K562 (cell line): ENCODE measurements at regions not wholly inside any gene's neighbourhood (a gene's known extent, or its start where the extent isn't known, plus 50 kb on each side); places are given as distances from the start of the nearest gene placed in this dataset.

Experiments
- ATAC-seq: fragments of 200-7000 bp; cut with Tn5 transposase; 3 replicates; pipeline ENCODE4 v1.9.1; 2020; ENCODE audit warnings: moderate library complexity
- BruUV-seq: library from RNA; stranded (reverse); fragments of 400-500 nt; replicated peaks from 2 replicates; lab custom pipeline; 2021; lab: Mats Ljungman, UMichigan
- CTCF ChIA-PET: fragments of 300-600 bp; formaldehyde crosslinking; extraction: SDS; loops from one replicate; lab custom pipeline; 2021; ENCODE audit warnings: low intra/inter-chr PET ratio; lab: Yijun Ruan, JAX
- POLR2A ChIA-PET: fragments of 300-600, 350-650 bp; sonication (Branson Sonifier 250); formaldehyde crosslinking; extraction: SDS; loops from one replicate; lab custom pipeline; 2021; ENCODE audit warnings: antibody characterized with exemption, inconsistent platforms; lab: Yijun Ruan, JAX
- DNase-seq, 4 experiments: peaks; one replicate each; pipeline versions ENCODE4 v3.0.0 to v3.0.0-alpha.2; 2011 to 2018; ENCODE audit warnings: low spot score in 3 of 4, mixed read lengths in 3 of 4; ENCODE audit errors: extremely low read depth in 1 of 4
- FAIRE-seq: peaks from 2 replicates; lab custom pipeline; 2011; peaks lifted over from hg19 to GRCh38; lab: Jason Lieb, UNC
- H2AFZ ChIP-seq: 2 replicates; pipeline ENCODE4 v1.6.0; 2011; ENCODE audit warnings: low read depth, low read length, control low read depth, inconsistent platforms
- H3K27ac ChIP-seq: fragments of 200-600 bp; 3 replicates; pipeline ENCODE4 v1.8.0; 2011; ENCODE audit warnings: low read depth, mild to moderate bottlenecking, control low read depth, inconsistent platforms, low read length, moderate library complexity, mixed read lengths; ENCODE audit errors: extremely low read depth
- H3K27me3 ChIP-seq, 2 experiments: fragments of 300-600 bp in 1 of 2; 2 replicates in 1 of 2; 3 replicates in 1 of 2; pipeline versions ENCODE4 v1.6.0 to v1.8.0; 2011; ENCODE audit warnings: inconsistent platforms in 2 of 2, low read length in 2 of 2, mild to moderate bottlenecking in 1 of 2, mixed read lengths in 1 of 2, moderate library complexity in 1 of 2; ENCODE audit not compliant: control insufficient read depth in 2 of 2, insufficient read depth in 2 of 2
- H3K36me3 ChIP-seq: fragments of 300-600 bp; 3 replicates; pipeline ENCODE4 v1.8.0; 2011; ENCODE audit warnings: mild to moderate bottlenecking, low read length, inconsistent platforms; ENCODE audit not compliant: control insufficient read depth, insufficient read depth
- H3K4me1 ChIP-seq, 2 experiments: fragments of 200-600 bp in 1 of 2; replicated peaks in 1 of 2; 2 replicates in 1 of 2; 3 replicates in 1 of 2; pipeline versions ENCODE4 v1.5.1 to v1.8.0; 2011; ENCODE audit warnings: inconsistent platforms in 2 of 2, low read length in 2 of 2, mild to moderate bottlenecking in 1 of 2, mixed read lengths in 1 of 2, moderate library complexity in 1 of 2; ENCODE audit not compliant: control insufficient read depth in 2 of 2, insufficient read depth in 2 of 2
- H3K4me2 ChIP-seq: 2 replicates; pipeline ENCODE4 v1.6.1; 2011; ENCODE audit warnings: low read length, control low read depth, inconsistent platforms, mixed read lengths; ENCODE audit not compliant: insufficient read depth
- H3K4me3 ChIP-seq: fragments of 200-600 bp; sonication (generic), shearing (Covaris generic); 2 replicates; pipeline ENCODE4 v1.5.1; 2016; ENCODE audit warnings: control low read depth, inconsistent platforms
- H3K79me2 ChIP-seq: fragments of 200-600 bp; 3 replicates; pipeline ENCODE4 v1.8.0; 2011; ENCODE audit warnings: low read length, inconsistent platforms; ENCODE audit not compliant: control insufficient read depth, insufficient read depth
- H3K9ac ChIP-seq, 2 experiments: 2 replicates each; pipeline versions ENCODE4 v1.6.0 to v1.6.1; 2011; ENCODE audit warnings: low read depth in 2 of 2, low read length in 2 of 2, control low read depth in 1 of 2, inconsistent platforms in 1 of 2, mild to moderate bottlenecking in 1 of 2, mixed read lengths in 1 of 2; ENCODE audit not compliant: insufficient read depth in 1 of 2
- H3K9me1 ChIP-seq: one replicate; pipeline ENCODE4 v1.6.0; 2011; ENCODE audit warnings: inconsistent platforms, mild to moderate bottlenecking, low read length, moderate library complexity; ENCODE audit not compliant: control insufficient read depth, insufficient read depth
- H3K9me3 ChIP-seq: replicated peaks from 2 replicates; pipeline ENCODE4 v1.5.1; 2011; ENCODE audit warnings: low read depth, low read length, inconsistent platforms; ENCODE audit not compliant: control insufficient read depth, insufficient read depth
- H4K20me1 ChIP-seq: replicated peaks from 2 replicates; pipeline ENCODE4 v1.6.1; 2011; ENCODE audit warnings: low read length, inconsistent platforms, mixed read lengths; ENCODE audit not compliant: control insufficient read depth, insufficient read depth
- CCAR2 ChIP-seq: fragments of 200-400 bp; formaldehyde crosslinking; IDR thresholded peaks from 2 replicates; pipeline ENCODE4 v1.6.1; 2017; ENCODE audit warnings: mild to moderate bottlenecking, low read depth, low read length
- CREB1 ChIP-seq, 2 experiments: sonication (generic) in 1 of 2; formaldehyde crosslinking in 1 of 2; IDR thresholded peaks; 2 replicates each; pipeline versions ENCODE4 v1.6.1 to v1.8.0; 2012 to 2022; ENCODE audit warnings: inconsistent platforms in 1 of 2, mild to moderate bottlenecking in 1 of 2, missing genetic modification reagents in 1 of 2, moderate library complexity in 1 of 2
- CXXC5 ChIP-seq: fragments of 250-450 bp; sonication (Bioruptor Pico); IDR thresholded peaks from 2 replicates; pipeline ENCODE4 v1.8.0; 2022; ENCODE audit warnings: inconsistent platforms, mild to moderate bottlenecking, moderate library complexity
- EP300 ChIP-seq: IDR thresholded peaks from 2 replicates; pipeline ENCODE4 v1.6.1; 2012; ENCODE audit warnings: low read length, improper control_type of control experiment
- KDM2B ChIP-seq: fragments of 250-450 bp; sonication (Bioruptor Pico); IDR thresholded peaks from 2 replicates; pipeline ENCODE4 v1.8.0; 2021; ENCODE audit warnings: mild to moderate bottlenecking, moderate library complexity
- PTTG1 ChIP-seq: fragments of 450-650 bp; IDR thresholded peaks from 2 replicates; pipeline ENCODE4 v1.6.1; 2016; ENCODE audit warnings: low read depth, mild to moderate bottlenecking, missing genetic modification characterization, missing compliant biosample characterization
- TARDBP ChIP-seq: fragments of 450-650 bp; IDR thresholded peaks from 2 replicates; pipeline ENCODE4 v1.6.1; 2016
- TCF7L2 ChIP-seq: fragments of 150-350 bp; IDR thresholded peaks from 2 replicates; pipeline ENCODE4 v1.6.1; 2016; ENCODE audit warnings: low read depth, mild to moderate bottlenecking, low read length, moderate library complexity
- USF1 ChIP-seq: sonication (generic); formaldehyde crosslinking; IDR thresholded peaks from 2 replicates; pipeline ENCODE4 v1.9.0; 2022; ENCODE audit warnings: mild to moderate bottlenecking, missing genetic modification reagents
- ZNF512 ChIP-seq: IDR thresholded peaks from 2 replicates; pipeline ENCODE4 v1.6.1; 2016; ENCODE audit warnings: missing genetic modification characterization, missing compliant biosample characterization
- ZNF75A ChIP-seq: fragments of 450-650 bp; formaldehyde crosslinking; IDR thresholded peaks from 2 replicates; pipeline ENCODE4 v1.4.0; 2020; ENCODE audit warnings: mild to moderate bottlenecking
- ZNF778 ChIP-seq: fragments of 450-650 bp; formaldehyde crosslinking; IDR thresholded peaks from 2 replicates; pipeline ENCODE4 v1.4.0; 2020; ENCODE audit warnings: mild to moderate bottlenecking, moderate library complexity
- WGBS: fragments of 100-300 bp; shearing (Covaris generic); methylation state at CpG from one replicate; pipeline ENCODE4 v1.1.6; 2016; ENCODE audit warnings: low coverage, mixed read lengths; ENCODE audit not compliant: insufficient coverage; ENCODE audit errors: missing lambda C conversion rate; 5-methylcytosine and 5-hydroxymethylcytosine counted together
- in situ Hi-C: fragments of 300-500 bp; cut with MboI; formaldehyde crosslinking; loops from 4 replicates; pipeline ENCODE4 v1.15.0; 2018; ENCODE audit warnings: inconsistent platforms, mixed read lengths
- intact Hi-C: fragments of 100-400 bp; cut with micrococcal nuclease; formaldehyde crosslinking; loops from 2 replicates; pipeline ENCODE4 v1.14.2; 2022
- TF ChIP-seq, protein P1 (sequence below): fragments of 250-450 bp; sonication (Bioruptor Pico); IDR thresholded peaks from 2 replicates; pipeline ENCODE4 v1.9.0; 2021; ENCODE audit warnings: mild to moderate bottlenecking

DNA sequence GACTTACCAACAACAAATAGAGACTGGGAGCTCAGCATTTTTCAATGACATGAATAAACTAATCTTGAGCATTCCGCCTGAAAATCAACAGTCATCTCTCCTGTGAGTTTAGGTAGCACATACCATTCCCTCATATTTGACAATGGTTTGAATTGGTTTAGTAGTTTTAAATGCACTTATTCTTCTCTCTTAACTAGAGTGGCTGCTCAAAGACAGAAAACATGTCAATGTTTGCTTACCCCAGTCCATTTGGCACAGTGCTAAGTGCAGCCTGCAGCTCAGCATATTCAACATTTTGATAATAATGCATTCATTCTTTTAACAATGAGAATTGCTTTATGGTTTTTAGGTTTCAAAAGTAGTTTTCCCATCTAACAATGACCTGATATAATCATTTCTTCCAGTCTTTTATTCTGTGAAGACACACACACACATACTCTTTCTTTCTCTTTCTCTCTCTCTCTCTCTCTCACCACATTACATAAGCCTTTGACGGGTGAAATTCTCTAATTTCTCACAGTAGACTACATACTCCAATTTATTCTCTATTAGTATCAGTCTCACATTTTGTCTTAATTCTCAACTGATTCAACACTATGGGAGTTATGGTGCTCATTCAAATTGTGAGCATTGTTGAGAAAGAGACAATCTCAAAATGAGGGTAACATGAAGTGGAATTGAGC is 432.3 kb downstream of the LRRIQ3 start:
- ChIA-PET CTCF (no interaction called here), POLR2A (no interaction called here)
- Histone ChIP-seq H4K20me1 (no peaks in the 10 kb centered on the region), H3K4me3 (no peak overlapping the region), H3K9me1 (no peaks in the 10 kb centered on the region), H2AFZ (no peak overlapping the region), H3K27me3 (no peaks in the 10 kb centered on the region), H3K9me3 (no peaks in the 10 kb centered on the region), H3K36me3 (no peaks in the 10 kb centered on the region), H3K4me1 (no peaks in the 10 kb centered on the region), H3K79me2 (no peaks in the 10 kb centered on the region), H3K9ac (no peak overlapping the region), H3K27ac (no peak overlapping the region), H3K4me2 (no peak overlapping the region)
- no peak for DNase-seq
- 0% methylated on average over 2 of the region's 2 CpGs for WGBS
- ATAC-seq, result no peak
- in situ Hi-C loops, result no loop called here
- no peak for FAIRE-seq
- TF ChIP-seq, protein P1, sequence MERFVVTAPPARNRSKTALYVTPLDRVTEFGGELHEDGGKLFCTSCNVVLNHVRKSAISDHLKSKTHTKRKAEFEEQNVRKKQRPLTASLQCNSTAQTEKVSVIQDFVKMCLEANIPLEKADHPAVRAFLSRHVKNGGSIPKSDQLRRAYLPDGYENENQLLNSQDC (CRISPR knock-in tag), result no peak
- no peak for TF ChIP-seq CXXC5
- TF ChIP-seq PTTG1 (tag), result no peak
- TF ChIP-seq KDM2B (CRISPR knock-in tag), result no peak
- no peak for TF ChIP-seq CREB1 (IDR thresholded peaks at IDR 0.05)
- TF ChIP-seq CREB1 (CRISPR knock-in tag; IDR thresholded peaks at IDR 0.05), result no peak
- no peak for TF ChIP-seq ZNF778 (CRISPR knock-in tag)
- TF ChIP-seq CCAR2, result no peak
- no peak for TF ChIP-seq EP300
- no peak for TF ChIP-seq TARDBP
- no peak for TF ChIP-seq TCF7L2
- TF ChIP-seq USF1 (CRISPR knock-in tag), result no peak
- no peak for TF ChIP-seq ZNF512 (tag)
- TF ChIP-seq ZNF75A (CRISPR knock-in tag), result no peak
- BruUV-seq, result no TSS peak
- intact Hi-C loops, result no loop called here
